OCI-LY1 (cell line): ENCODE measurements at regions not wholly inside any gene's neighbourhood (a gene's known extent, or its start where the extent isn't known, plus 50 kb on each side); places are given as distances from the start of the nearest gene placed in this dataset.

Experiments
- EZH2 ChIP-seq: fragments of 200-600 bp; sonication (generic), shearing (Covaris generic); IDR thresholded peaks from 2 replicates; pipeline ENCODE4 v1.8.0; 2017; ENCODE audit warnings: borderline replicate concordance, mixed run types, mild to moderate bottlenecking, antibody characterized with exemption, low read length, moderate library complexity, mixed read lengths
- TF ChIP-seq, protein P1 (sequence below): fragments of 200-600 bp; sonication (generic), shearing (Covaris generic); IDR thresholded peaks from 2 replicates; pipeline ENCODE4 v1.5.1; 2017; ENCODE audit warnings: mild to moderate bottlenecking, antibody characterized with exemption, low read length, moderate library complexity, mixed read lengths

DNA sequence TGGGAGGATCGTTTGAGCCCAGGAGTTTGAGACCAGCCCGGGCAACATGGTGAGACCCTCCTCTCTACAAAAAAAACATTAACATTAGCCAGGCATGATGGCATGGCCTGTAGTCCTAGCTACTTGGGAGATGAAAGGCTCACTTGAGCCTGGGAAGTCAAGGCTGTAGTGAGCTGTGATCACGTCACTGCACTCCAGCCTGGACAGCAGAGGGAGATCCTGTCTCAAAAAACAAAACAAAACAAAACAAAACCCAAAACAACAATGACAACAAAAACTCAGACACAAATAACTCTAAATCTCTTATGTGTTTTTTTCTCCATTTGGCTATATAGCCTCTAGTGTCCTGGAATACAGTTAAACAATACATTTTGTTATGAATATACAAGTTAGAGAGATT lies 127.3 kb upstream of the STK26 start:
- TF ChIP-seq, protein P1, sequence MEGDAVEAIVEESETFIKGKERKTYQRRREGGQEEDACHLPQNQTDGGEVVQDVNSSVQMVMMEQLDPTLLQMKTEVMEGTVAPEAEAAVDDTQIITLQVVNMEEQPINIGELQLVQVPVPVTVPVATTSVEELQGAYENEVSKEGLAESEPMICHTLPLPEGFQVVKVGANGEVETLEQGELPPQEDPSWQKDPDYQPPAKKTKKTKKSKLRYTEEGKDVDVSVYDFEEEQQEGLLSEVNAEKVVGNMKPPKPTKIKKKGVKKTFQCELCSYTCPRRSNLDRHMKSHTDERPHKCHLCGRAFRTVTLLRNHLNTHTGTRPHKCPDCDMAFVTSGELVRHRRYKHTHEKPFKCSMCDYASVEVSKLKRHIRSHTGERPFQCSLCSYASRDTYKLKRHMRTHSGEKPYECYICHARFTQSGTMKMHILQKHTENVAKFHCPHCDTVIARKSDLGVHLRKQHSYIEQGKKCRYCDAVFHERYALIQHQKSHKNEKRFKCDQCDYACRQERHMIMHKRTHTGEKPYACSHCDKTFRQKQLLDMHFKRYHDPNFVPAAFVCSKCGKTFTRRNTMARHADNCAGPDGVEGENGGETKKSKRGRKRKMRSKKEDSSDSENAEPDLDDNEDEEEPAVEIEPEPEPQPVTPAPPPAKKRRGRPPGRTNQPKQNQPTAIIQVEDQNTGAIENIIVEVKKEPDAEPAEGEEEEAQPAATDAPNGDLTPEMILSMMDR: no peak
- TF ChIP-seq EZH2: no peak
